NT2/D1 (cell line): ENCODE measurements at regions not wholly inside any gene's neighbourhood (a gene's known extent, or its start where the extent isn't known, plus 50 kb on each side); places are given as distances from the start of the nearest gene placed in this dataset.

Experiments used
- YY1 ChIP-seq: IDR thresholded peaks from 2 replicates; pipeline ENCODE4 v1.6.1; 2011; ENCODE audit not compliant: insufficient read length, insufficient read depth
- ZNF274 ChIP-seq: IDR thresholded peaks from 2 replicates; pipeline ENCODE4 v1.6.1; 2011; ENCODE audit warnings: mild to moderate bottlenecking, low read depth, low read length

DNA sequence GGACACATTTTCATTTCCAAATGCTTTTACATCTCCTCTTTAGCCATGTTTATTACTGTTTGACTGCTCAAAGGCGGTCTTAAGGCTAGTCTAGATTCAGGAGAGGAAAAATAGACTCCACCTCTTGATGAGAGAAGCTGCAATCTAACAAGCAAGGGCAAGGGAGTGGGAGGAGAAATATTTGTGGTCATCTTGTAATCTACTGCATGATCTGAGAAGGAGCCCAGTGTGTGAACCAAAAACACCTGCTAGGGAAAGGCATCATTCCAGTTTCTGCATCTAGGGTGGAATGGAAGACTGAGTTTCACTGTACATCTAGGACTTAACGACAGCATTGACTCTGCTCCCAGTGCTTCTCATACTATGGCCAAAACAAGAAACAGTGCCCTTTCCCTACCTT is 232.2 kb upstream of the HS3ST3A1 start:
- TF ChIP-seq YY1, result no peak
- TF ChIP-seq ZNF274, result no peak
